Naive thymus-derived CD8-positive, alpha-beta T cell (primary cell): ENCODE measurements at regions not wholly inside any gene's neighbourhood (a gene's known extent, or its start where the extent isn't known, plus 50 kb on each side); places are given as distances from the start of the nearest gene placed in this dataset.
"Not testable (repeated sequence)": the region's sequence is repeated elsewhere in the genome, so short reads cannot be mapped to it uniquely, and the experiment has no call there.

Experiments used
- ATAC-seq, 2 donors: fragments of 150-1000 bp; cut with Tn5 transposase in 1 of 2; sonication (Bioruptor Pico), chemical (Tn5 transposase) in 1 of 2; 1 replicate in 1 of 2; 2 replicates in 1 of 2; pipeline ENCODE4 v1.10.0; 2021; ENCODE audit warnings: mild to moderate bottlenecking in 2 of 2, moderate library complexity in 2 of 2
- POLR2A ChIA-PET: fragments of 350-600 bp; sonication (Branson Sonifier 250); formaldehyde crosslinking; loops from one replicate; lab custom pipeline; 2021; ENCODE audit warnings: antibody characterized with exemption; lab: Charles Lee
- DNase-seq, 10 donors: peaks; one replicate each; pipeline versions ENCODE4 v3.0.0 to v3.0.0-alpha.2; 2020 to 2022
- H3K27ac Mint-ChIP-seq, 10 donors: one replicate each; pipeline ENCODE4 v1.8.0; 2020 to 2022; ENCODE audit warnings: mild to moderate bottlenecking in 10 of 10, mixed read lengths in 10 of 10, moderate library complexity in 4 of 10, inconsistent platforms in 1 of 10
- H3K27me3 Mint-ChIP-seq, 5 donors: one replicate each; pipeline ENCODE4 v1.8.0; 2021 to 2022; ENCODE audit warnings: mixed read lengths in 5 of 5
- H3K36me3 Mint-ChIP-seq, 3 donors: one replicate each; pipeline ENCODE4 v1.8.0; 2020 to 2022; ENCODE audit warnings: mixed read lengths in 3 of 3, mild to moderate bottlenecking in 2 of 3, inconsistent platforms in 1 of 3
- H3K4me1 Mint-ChIP-seq, 4 donors: one replicate each; pipeline ENCODE4 v1.8.0; 2021 to 2022; ENCODE audit warnings: mixed read lengths in 4 of 4
- H3K4me3 Mint-ChIP-seq, 10 donors: one replicate each; pipeline ENCODE4 v1.8.0; 2020 to 2022; ENCODE audit warnings: mild to moderate bottlenecking in 10 of 10, mixed read lengths in 10 of 10, moderate library complexity in 6 of 10, inconsistent platforms in 1 of 10
- H3K9me3 Mint-ChIP-seq, 9 donors: one replicate each; pipeline ENCODE4 v1.8.0; 2020 to 2022; ENCODE audit warnings: mixed read lengths in 9 of 9, mild to moderate bottlenecking in 3 of 9, inconsistent platforms in 1 of 9, moderate library complexity in 1 of 9

DNA sequence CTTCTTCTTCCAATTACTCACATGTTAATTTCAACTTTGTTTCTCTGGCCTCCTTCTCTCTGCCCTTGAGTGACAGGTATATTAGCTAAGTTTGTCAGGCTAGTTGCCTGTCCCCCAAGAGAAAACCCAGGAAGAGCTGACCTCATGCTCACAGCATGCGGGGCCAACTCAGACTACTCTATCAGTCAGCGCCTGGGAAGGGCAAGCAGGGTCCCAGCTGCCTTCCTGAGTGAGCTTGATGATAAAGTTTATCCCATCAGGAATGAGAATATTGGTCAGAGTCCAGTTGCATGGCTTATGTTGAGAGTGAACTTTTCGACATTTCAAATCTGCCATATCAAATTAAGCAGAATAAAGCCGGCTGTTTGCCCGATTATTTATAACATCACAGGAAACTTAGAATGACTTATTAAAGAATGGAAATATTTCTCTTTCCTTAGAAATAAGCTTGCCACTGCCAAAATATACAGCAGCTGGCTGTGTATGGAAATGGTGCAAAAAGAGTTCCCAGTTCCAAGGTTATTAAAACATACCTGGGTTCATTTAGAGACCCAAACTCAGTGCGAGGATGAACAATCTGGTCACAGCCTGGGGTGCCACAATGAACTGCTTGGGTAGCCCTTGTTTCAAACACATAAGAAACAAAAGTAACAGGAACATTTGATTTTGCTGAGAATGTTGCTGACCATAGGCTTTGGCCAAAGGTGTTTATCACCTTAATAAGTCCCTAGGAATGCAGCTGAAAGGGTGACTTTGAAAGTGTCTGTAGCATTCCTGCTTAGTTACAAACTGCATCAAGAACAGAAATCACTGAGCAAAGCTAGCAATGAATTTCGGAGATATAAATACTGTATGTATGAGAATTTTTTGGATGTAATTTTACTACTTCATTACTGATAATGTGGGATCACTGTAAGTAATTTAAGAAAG is 1553.8 kb upstream of the FLRT2 start:
- peaks cover 0 to 18% (median 9%) of the 10 kb centered on the region in 9 donors for H3K9me3 Mint-ChIP-seq
- H3K36me3 Mint-ChIP-seq, result no peaks in the 10 kb centered on the region
- no peaks in the 10 kb centered on the region for H3K4me1 Mint-ChIP-seq
- POLR2A ChIA-PET, result no interaction called here
- H3K4me3 Mint-ChIP-seq, result no peak overlapping the region
- ATAC-seq (no peak), DNase-seq (no peak)
- no peaks in the 10 kb centered on the region for H3K27me3 Mint-ChIP-seq
- no peak overlapping the region for H3K27ac Mint-ChIP-seq

GRCh38 chr14:83977583-83977982 is 1552.4 kb upstream of the FLRT2 start:
- POLR2A ChIA-PET, result no interaction called here
- Mint-ChIP-seq H3K27me3 (no peaks in the 10 kb centered on the region), H3K9me3 (peaks cover 0 to 17% (median 8%) of the 10 kb centered on the region in 9 donors), H3K4me3 (no peak overlapping the region), H3K27ac (no peak overlapping the region), H3K36me3 (no peaks in the 10 kb centered on the region), H3K4me1 (no peaks in the 10 kb centered on the region)
- no peak for ATAC-seq
- DNase-seq, result no peak

- H3K9me3 Mint-ChIP-seq, result peaks cover 0 to 12% (median 7%) of the 10 kb centered on the region in 9 donors
- H3K27me3 Mint-ChIP-seq, H3K36me3 Mint-ChIP-seq, H3K27ac Mint-ChIP-seq, POLR2A ChIA-PET, H3K4me1 Mint-ChIP-seq, DNase-seq, H3K4me3 Mint-ChIP-seq, ATAC-seq: not testable (repeated sequence)
Measured at GRCh38 chr14:83981676-83982258, 1548.2 kb upstream of the FLRT2 start.

DNA sequence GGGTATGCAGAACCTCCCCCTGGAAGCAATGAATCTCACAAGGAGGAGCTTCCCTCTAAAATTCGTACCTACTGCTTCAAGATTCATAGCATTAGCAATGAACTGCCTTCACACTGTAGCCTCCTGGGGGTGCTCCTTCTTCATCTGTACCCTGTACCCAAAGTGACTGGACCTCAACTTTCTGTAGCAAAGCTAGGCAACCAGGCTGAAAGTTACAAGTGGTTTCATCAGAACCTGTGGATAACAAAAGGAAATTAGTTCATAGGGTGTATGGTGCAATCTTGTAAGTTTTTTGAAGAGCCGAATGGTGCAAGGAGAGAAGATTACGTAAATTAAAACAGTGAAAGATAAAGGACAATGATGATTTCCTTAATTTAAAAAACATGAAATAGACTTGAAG is 1541.7 kb upstream of the FLRT2 start:
- no peaks in the 10 kb centered on the region for H3K27me3 Mint-ChIP-seq
- ATAC-seq (no peak), DNase-seq (no peak)
- POLR2A ChIA-PET, result no interaction called here
- H3K4me1 Mint-ChIP-seq, result no peaks in the 10 kb centered on the region
- H3K36me3 Mint-ChIP-seq, result no peaks in the 10 kb centered on the region
- H3K4me3 Mint-ChIP-seq, result no peak overlapping the region
- H3K27ac Mint-ChIP-seq, result no peak overlapping the region
- H3K9me3 Mint-ChIP-seq, result peaks cover 3 to 28% (median 12%) of the 10 kb centered on the region in 9 donors

DNA sequence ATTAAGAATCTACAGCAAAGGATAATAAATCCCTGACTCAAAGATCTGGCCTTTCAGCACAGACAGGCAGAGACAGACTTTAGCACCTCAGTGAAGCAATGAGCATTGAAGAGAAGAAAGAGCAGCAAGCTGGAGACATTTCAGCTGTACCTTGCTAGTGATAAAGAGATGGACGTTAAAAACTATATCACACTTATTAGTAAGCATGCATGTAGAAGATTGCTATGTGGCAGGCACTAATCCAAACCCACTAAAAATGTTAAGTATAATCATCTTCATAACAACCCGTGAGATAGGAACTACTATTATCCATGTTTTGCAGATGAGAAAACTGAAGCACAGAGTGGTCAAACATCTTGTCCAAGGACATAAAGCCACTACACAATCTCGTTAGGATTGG is 1538.3 kb upstream of the FLRT2 start:
- H3K27me3 Mint-ChIP-seq, result no peaks in the 10 kb centered on the region
- no peaks in the 10 kb centered on the region for H3K4me1 Mint-ChIP-seq
- DNase-seq (no peak), ATAC-seq (no peak)
- no peak overlapping the region for H3K27ac Mint-ChIP-seq
- H3K4me3 Mint-ChIP-seq, result no peak overlapping the region
- POLR2A ChIA-PET, result no interaction called here
- H3K9me3 Mint-ChIP-seq, result peaks cover 0 to 38% (median 18%) of the 10 kb centered on the region in 9 donors
- H3K36me3 Mint-ChIP-seq, result no peaks in the 10 kb centered on the region

DNA sequence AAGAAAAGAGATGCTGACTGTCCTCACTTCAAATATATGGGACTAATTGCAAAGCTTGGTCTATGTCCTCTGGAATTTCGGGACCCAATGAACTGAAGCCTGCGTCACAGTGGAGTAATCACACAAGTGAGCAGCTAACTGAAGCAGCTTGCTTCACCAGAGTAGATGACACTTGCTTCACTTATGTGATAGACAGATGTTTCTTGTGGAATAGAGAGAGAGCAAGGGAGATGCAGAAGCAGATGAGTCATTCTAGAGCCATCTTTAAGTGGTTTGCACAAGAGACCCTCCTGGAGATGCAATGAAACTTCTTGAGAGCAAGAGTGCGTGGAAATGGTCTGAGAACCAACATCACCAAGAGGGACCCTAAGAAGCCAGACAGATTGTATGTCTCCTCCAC is 1537.1 kb upstream of the FLRT2 start:
- no peak overlapping the region for H3K4me3 Mint-ChIP-seq
- H3K4me1 Mint-ChIP-seq, result no peaks in the 10 kb centered on the region
- no peaks in the 10 kb centered on the region for H3K27me3 Mint-ChIP-seq
- DNase-seq (no peak), ATAC-seq (no peak)
- peaks cover 0 to 38% (median 11%) of the 10 kb centered on the region in 9 donors for H3K9me3 Mint-ChIP-seq
- H3K36me3 Mint-ChIP-seq, result no peaks in the 10 kb centered on the region
- POLR2A ChIA-PET, result no interaction called here
- H3K27ac Mint-ChIP-seq, result no peak overlapping the region

- Mint-ChIP-seq H3K27ac (no peak overlapping the region), H3K4me1 (no peaks in the 10 kb centered on the region), H3K9me3 (peaks cover 0 to 38% (median 11%) of the 10 kb centered on the region in 9 donors), H3K4me3 (no peak overlapping the region), H3K36me3 (no peaks in the 10 kb centered on the region), H3K27me3 (no peaks in the 10 kb centered on the region)
- DNase-seq (no peak), ATAC-seq (no peak)
- POLR2A ChIA-PET, result no interaction called here
Measured at GRCh38 chr14:83993545-83993944, 1536.4 kb upstream of the FLRT2 start.

- POLR2A ChIA-PET, result no interaction called here
- Mint-ChIP-seq H3K4me3 (no peak overlapping the region), H3K4me1 (no peaks in the 10 kb centered on the region), H3K27ac (no peak overlapping the region), H3K27me3 (no peaks in the 10 kb centered on the region), H3K36me3 (no peaks in the 10 kb centered on the region), H3K9me3 (peaks cover 0 to 38% (median 11%) of the 10 kb centered on the region in 9 donors)
- DNase-seq (no peak), ATAC-seq (no peak)
Measured at GRCh38 chr14:83994020-83994419, 1535.9 kb upstream of the FLRT2 start.

- POLR2A ChIA-PET, result no interaction called here
- no peaks in the 10 kb centered on the region for H3K36me3 Mint-ChIP-seq
- peaks cover 2 to 36% (median 16%) of the 10 kb centered on the region in 9 donors for H3K9me3 Mint-ChIP-seq
- H3K27me3 Mint-ChIP-seq, result no peaks in the 10 kb centered on the region
- no peak for ATAC-seq
- H3K4me3 Mint-ChIP-seq, result no peak overlapping the region
- H3K27ac Mint-ChIP-seq, result no peak overlapping the region
- DNase-seq, result no peak
- no peaks in the 10 kb centered on the region for H3K4me1 Mint-ChIP-seq
Measured at GRCh38 chr14:84001023-84001422, 1528.9 kb upstream of the FLRT2 start.

GRCh38 chr14:84003346-84003745 is 1526.6 kb upstream of the FLRT2 start:
- Mint-ChIP-seq H3K9me3 (peaks cover 2 to 38% (median 12%) of the 10 kb centered on the region in 9 donors), H3K4me1 (no peaks in the 10 kb centered on the region), H3K36me3 (no peaks in the 10 kb centered on the region), H3K27me3 (no peaks in the 10 kb centered on the region), H3K4me3 (no peak overlapping the region), H3K27ac (no peak overlapping the region)
- no peak for DNase-seq
- POLR2A ChIA-PET, result no interaction called here
- ATAC-seq, result no peak

- H3K27ac Mint-ChIP-seq, result no peak overlapping the region
- H3K4me1 Mint-ChIP-seq, result no peaks in the 10 kb centered on the region
- H3K36me3 Mint-ChIP-seq, result no peaks in the 10 kb centered on the region
- POLR2A ChIA-PET, result no interaction called here
- H3K27me3 Mint-ChIP-seq, result no peaks in the 10 kb centered on the region
- ATAC-seq (no peak), DNase-seq (no peak)
- no peak overlapping the region for H3K4me3 Mint-ChIP-seq
- peaks cover 2 to 26% (median 8%) of the 10 kb centered on the region in 9 donors for H3K9me3 Mint-ChIP-seq
Measured at GRCh38 chr14:84006643-84007155, 1523.2 kb upstream of the FLRT2 start.

DNA sequence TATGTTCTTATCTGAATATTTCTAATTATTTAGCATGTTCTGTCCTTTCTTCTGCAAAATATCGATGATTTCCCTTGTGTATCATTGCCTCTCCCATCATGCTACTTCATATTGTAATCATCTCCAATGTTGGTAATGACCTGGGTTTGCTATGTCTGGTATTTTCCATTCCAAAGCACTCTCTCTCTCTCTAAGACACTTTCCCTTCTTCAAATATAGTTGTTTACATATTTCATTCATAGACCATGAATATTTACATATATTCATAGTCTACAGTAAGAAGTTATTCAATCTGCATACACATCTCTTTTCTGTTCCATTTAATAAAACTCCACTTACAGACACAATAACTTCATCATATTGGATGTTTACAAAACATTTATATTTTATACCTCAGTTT is 1516.5 kb upstream of the FLRT2 start:
- ATAC-seq, result no peak
- POLR2A ChIA-PET, result no interaction called here
- peaks cover 0 to 23% (median 6%) of the 10 kb centered on the region in 9 donors for H3K9me3 Mint-ChIP-seq
- H3K4me3 Mint-ChIP-seq, result no peak overlapping the region
- H3K4me1 Mint-ChIP-seq, result no peaks in the 10 kb centered on the region
- no peaks in the 10 kb centered on the region for H3K27me3 Mint-ChIP-seq
- no peak for DNase-seq
- no peak overlapping the region for H3K27ac Mint-ChIP-seq
- H3K36me3 Mint-ChIP-seq, result no peaks in the 10 kb centered on the region

GRCh38 chr14:84017495-84017894 is 1512.4 kb upstream of the FLRT2 start:
- H3K9me3 Mint-ChIP-seq, result peaks cover 0 to 44% (median 11%) of the 10 kb centered on the region in 9 donors
- ATAC-seq (no peak), DNase-seq (no peak)
- H3K4me3 Mint-ChIP-seq, result no peak overlapping the region
- POLR2A ChIA-PET, result no interaction called here
- no peaks in the 10 kb centered on the region for H3K4me1 Mint-ChIP-seq
- no peaks in the 10 kb centered on the region for H3K27me3 Mint-ChIP-seq
- H3K27ac Mint-ChIP-seq, result no peak overlapping the region
- H3K36me3 Mint-ChIP-seq, result no peaks in the 10 kb centered on the region
